Stromal cell of bone marrow (primary cell): ENCODE measurements at regions not wholly inside any gene's neighbourhood (a gene's known extent, or its start where the extent isn't known, plus 50 kb on each side); places are given as distances from the start of the nearest gene placed in this dataset.
"Not testable (repeated sequence)": the region's sequence is repeated elsewhere in the genome, so short reads cannot be mapped to it uniquely, and the experiment has no call there.

Experiments
- DNase-seq: peaks from one replicate; pipeline ENCODE4 v3.0.0-alpha.2; 2012; ENCODE audit warnings: low read depth

DNA sequence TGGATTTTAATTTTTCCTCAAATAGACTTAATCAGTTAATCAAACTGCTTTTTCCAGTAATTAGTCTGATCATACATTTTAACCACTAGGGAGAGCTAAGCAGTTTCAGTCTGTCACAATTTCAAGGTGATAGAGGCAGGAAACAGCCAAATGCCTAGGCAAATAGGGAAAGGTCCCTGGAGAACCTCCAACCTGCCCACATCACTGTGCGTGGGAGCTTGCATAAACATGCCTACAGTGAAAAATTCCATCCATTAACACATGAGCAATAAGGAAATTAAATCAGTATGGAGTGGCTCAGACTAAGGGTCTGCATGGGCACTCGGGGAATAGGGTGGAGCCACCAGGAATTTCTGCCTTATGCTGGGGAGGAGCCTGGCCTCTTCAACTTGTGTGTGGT, 74.6 kb downstream of the AASDHPPT start:
- DNase-seq, result no peak

DNA sequence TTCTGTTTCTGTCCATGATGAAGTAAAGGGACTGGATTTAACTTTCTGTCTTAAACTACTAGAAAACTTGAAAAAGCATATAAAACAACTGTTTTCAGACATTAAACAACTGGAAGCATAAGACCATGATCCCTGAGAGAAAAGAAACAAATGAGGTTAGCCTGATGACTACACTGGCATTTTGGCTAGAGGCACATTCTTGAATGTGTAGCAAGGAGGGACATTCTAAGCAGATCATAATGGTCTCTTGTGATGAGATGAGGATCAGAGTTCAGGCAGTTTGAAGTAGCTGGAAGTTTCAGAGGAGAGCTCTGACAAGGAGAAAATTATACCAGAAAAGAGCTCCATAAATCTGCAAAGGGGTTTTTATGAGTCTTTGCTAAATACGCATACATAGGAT, 75.4 kb downstream of the AASDHPPT start:
- DNase-seq, result no peak

GRCh38 chr11:106156290-106156937, 79.0 kb downstream of the AASDHPPT start:
- peak; percentile 43 for DNase-seq

- no peak for DNase-seq
These were observed 80.9 kb downstream of the AASDHPPT start for GRCh38 chr11:106158406-106158805.

- no peak for DNase-seq
These were observed 82.4 kb downstream of the AASDHPPT start for GRCh38 chr11:106159836-106160235.

DNA sequence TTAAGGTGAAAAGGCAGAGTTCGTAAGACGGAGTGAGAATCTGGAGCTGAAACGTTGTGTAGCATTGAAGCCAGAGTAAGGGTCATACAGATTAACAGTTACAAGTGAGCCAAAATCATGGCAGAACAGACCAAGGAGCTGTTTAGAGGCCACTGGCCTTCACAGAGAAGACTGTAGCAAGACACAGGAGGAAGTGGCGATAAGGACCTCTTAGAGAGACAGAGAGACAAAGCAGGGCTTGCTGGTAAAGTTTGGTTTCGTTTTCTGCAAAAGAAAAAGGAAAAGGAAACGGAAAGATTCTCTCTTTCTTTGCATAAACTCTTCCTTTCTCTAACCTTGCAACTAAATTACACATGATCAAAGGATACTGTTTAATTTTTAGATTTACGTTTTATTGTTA, 83.0 kb downstream of the AASDHPPT start:
- no peak for DNase-seq

DNA sequence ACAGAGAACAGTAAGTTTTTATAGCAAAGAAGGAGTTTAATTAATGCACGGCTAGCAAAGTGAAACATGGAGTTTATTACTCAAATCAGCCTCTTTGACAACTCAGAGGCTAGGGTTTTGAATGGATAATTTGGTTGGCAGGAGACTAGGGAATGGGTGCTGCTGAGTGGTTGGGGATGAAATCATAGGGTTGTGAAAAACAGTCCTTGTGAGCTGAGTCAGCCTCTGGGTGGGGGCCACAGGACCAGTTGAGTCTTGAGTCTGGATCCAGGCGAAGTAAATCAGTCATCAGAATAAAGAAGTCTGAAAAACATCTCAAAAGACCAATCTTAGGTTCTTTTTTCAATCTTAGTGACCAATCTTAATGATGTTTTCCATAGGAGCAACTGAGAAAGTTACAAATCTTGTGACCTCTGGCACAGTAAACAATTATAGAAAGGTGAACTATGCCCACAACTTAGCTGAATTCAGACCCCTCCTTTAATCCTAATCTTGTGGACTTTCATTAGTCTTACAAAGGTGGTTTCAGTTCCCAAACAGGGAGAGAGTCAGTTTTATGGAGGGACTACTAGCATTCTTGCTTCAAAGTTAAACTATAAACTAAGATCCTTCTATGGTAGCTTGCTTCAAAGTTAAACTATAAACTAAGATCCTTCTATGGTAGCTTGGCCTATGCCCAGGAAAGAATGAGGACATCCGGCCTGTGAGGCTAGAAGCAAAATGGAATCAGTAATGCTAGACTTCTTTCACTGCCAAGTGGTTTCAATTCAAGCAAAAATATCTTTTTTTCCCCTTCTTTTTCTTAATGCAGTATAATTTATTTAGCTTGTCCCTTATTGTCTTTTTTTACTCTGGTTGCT, 84.5 kb downstream of the AASDHPPT start:
- DNase-seq, result no peak

GRCh38 chr11:106167085-106167484, 89.6 kb downstream of the AASDHPPT start:
- no peak for DNase-seq

GRCh38 chr11:106172386-106172991, 95.0 kb downstream of the AASDHPPT start:
- DNase-seq, result no peak

DNA sequence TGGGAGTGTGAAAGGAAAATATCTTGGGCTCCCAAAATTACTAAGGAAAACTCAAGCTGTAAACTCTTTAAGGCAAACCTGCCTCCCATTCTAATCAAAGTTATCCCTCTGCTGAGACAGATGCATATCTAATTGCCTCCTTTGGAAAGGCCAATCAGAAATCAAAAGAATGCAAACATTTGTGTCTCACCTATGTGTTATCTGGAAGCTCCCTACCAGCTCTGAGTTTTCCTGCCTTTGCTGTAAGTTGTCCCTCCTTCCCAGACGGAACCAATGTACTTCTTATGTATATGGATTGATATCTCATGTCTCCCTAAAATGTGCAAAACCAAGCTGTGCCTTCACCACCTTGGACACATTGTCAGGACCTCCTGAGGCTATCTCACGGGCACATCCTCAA, 95.8 kb downstream of the AASDHPPT start:
- no peak for DNase-seq

GRCh38 chr11:106174003-106174402, 96.5 kb downstream of the AASDHPPT start:
- DNase-seq, result not testable (repeated sequence)

GRCh38 chr11:106176817-106177216, 99.4 kb downstream of the AASDHPPT start:
- DNase-seq, result no peak

- DNase-seq, result no peak
These were observed 99.8 kb downstream of the AASDHPPT start for GRCh38 chr11:106177311-106177710.

- no peak for DNase-seq
These were observed 100.9 kb downstream of the AASDHPPT start for GRCh38 chr11:106178361-106178760.

DNA sequence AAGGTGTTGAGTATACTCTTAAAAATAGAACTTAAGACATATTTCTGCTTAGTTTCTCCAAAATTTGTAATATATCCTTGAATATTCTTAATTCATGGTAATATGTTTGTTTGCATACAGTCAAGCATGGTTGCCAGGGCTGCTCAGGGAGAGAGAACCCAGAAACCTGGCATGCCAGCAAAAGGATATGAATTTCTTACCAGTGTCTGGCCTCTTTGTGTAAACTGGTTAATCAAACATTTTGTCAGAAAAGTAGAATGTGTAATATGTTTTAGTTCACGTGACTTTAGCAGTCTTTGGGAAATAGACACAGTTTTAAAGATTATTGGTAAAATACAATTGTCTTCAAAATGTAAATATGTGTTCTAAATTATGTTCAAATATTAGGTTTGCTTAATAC, 101.6 kb downstream of the AASDHPPT start:
- no peak for DNase-seq

- no peak for DNase-seq
These were observed 109.2 kb downstream of the AASDHPPT start for GRCh38 chr11:106186630-106187029.

DNA sequence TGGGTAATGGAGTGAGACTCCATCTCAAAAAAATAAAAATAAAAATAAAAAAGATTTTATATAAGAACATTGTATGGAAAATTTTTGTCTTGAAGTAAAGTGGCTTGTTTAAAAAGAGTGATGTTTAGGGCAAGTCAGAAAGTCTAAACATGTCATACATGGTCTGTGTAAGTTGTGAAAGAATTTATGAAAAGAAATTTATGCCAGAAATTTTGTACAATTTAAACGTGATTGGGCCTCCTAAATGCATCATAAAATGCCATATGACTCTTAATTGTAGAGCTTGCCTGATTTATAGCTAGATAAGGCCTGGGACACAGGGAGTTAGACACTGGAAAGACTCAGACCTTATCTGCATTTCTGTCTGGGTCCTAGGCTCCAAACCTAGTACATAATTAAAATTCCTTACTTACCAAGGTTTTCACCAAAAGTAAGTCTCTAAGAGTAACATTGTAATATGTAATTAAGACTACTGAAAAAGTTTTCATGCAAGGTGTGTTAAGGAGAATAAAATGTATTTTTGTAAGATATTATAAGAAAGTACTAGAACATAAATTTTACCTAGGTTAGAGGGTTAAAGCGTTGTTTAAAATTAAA, 110.5 kb downstream of the AASDHPPT start:
- DNase-seq, result no peak

DNA sequence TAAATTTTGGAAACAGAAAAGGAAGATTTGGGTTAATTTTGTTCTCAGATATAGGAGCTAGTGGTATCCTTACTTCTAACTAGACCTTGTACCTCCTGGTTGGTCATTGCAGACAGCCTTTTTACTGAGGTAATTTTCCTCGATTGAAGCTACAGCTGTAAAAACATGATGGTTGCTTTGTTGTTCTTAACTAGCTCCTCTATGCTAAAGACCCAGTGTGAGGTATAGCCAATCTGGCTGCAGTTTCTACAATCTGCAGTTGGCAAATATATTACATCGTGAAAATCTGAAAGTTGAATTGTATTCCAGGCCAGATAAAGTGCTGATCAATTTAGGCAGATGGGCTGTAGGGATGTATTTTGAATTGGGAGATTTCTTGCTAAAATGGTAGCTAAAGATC, 116.5 kb downstream of the AASDHPPT start:
- no peak for DNase-seq

- no peak for DNase-seq
These were observed 120.0 kb downstream of the AASDHPPT start for GRCh38 chr11:106197438-106197837.

DNA sequence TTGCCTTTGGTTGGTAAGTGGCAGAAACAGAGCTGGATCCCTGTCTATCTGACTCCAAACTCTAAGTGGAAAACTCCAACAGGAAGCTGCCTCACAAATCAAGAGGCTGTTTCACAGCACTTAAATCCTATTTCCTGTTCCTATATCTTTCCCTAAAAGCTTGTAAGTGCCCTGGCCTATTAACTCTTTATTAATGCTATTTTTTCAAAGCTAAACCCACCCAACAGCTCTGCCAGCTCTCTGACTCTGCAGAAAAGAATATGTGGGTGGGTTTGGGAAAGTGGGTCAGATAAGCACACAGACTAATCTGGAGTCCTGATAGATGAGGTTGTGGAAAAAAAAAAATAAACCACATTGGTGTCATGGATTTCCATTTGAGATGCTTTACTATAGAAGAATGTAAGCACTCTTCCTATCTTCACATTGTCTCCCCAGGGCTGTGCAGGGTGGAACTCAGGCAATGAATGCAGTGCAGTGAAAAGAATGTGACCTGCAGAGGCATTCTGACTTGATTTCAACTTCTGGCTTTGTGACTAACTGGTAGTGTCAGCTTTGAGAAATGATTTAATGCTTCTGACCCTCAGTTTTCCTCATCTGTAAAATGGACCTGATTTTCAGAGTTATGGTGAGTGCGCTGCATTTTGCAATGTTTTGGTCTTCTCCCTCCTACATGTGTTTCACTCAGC, 125.6 kb downstream of the AASDHPPT start:
- DNase-seq, result no peak

DNA sequence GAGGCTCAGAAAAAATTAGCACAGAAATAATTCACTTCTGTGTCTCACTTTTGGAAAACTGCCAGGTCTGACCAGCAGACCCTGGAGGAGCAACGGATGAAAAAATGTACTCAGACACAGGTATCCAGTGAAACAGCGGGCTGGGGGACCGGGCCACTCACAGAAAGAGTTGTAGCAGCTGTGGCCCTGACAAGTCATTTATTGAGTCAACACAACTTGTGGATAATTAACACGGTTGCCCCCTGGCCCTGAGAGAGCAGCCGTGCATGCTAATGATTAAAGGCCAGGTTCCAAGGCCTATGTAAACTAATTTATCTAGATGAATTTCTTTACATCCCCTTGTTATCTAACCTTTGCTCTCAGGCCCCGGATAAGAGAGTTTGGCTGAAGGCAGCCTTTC, 131.3 kb downstream of the AASDHPPT start:
- DNase-seq, result no peak

DNA sequence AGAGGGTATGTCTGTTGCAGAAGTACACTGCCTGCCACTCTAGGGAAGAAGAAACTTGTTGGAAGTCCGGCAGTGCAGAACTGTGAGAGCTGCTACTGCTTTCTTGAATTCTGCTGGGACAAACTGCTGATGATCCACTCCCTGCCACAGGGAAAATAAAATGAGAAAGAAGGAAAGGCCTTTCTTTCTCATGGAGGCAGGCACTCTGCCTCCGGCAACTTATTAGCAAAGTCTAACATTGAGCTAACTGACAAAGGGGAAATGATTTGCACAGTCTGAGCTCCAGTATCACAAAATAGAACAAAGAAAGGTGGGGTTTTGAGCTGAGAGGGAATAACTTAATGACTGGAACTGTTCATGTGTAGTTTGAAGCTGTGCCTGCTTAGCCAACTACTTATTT, 134.6 kb downstream of the AASDHPPT start:
- no peak for DNase-seq
